ENCODE measurements at regions not wholly inside any gene's neighbourhood (a gene's known extent, or its start where the extent isn't known, plus 50 kb on each side); places are given as distances from the start of the nearest gene placed in this dataset.
"Not testable (repeated sequence)": the region's sequence is repeated elsewhere in the genome, so short reads cannot be mapped to it uniquely, and the experiment has no call there.

DNA sequence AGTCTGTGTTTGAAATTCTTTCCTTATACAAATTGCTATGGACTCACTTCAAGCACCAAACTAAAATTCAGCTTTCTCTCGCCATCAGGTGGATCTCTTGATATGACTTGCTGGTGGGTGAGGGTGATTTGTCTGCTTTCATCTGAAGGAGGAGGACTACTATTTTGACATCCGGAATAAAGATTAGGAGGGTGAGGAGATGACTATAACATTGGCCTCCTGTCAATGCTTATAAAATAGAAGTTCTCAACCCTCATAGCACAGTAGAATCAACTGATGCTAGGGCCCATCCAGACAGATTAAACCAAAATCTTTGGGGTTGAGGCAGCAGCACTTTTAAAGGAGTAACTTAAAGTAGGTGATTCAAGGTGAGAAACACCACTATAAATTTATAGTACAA lies 120.4 kb upstream of the DNAJC10 start:
- no peak overlapping the region for H3K4me3 ChIP-seq (ENCODE audit: low read depth, low read length)
- TF ChIP-seq, protein P1, sequence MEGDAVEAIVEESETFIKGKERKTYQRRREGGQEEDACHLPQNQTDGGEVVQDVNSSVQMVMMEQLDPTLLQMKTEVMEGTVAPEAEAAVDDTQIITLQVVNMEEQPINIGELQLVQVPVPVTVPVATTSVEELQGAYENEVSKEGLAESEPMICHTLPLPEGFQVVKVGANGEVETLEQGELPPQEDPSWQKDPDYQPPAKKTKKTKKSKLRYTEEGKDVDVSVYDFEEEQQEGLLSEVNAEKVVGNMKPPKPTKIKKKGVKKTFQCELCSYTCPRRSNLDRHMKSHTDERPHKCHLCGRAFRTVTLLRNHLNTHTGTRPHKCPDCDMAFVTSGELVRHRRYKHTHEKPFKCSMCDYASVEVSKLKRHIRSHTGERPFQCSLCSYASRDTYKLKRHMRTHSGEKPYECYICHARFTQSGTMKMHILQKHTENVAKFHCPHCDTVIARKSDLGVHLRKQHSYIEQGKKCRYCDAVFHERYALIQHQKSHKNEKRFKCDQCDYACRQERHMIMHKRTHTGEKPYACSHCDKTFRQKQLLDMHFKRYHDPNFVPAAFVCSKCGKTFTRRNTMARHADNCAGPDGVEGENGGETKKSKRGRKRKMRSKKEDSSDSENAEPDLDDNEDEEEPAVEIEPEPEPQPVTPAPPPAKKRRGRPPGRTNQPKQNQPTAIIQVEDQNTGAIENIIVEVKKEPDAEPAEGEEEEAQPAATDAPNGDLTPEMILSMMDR (IDR thresholded peaks at IDR 0.05; ENCODE audit: insufficient read depth, low read length), result no peak
- DNase-seq (ENCODE audit: low read depth), result no peak

DNA sequence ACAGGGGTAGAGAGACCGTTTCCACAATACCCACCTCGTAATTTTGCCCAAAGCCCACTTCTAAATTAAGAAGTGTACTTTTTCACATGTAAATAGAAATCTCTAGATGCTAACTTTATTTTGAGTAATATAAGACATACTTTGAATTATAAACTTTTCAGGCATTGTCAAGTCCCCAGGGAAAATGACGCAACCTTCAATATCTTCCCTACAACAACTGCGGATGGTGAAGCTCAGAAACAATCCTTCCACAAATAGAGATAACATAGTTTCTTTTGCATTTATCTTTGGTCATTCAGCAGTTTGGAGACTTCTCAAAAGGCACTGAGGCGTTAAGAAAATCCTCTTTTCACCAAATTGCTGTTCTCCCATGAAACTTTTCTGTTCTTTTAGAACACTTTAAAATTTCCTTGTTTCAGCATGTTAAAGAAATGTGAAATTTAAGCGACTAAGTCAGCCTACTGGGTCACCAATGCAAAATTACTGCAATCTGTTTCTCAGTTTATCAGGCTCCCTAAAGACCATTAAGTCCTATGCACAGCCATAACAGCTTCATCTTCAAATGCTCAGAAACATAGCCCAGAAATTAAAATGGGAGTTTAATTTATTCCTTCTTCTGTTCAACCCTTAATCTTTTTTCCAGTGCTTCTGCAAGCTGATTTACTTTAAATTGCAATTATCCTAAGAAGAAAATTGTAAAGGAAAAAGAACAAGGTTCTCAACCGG lies 118.3 kb upstream of the DNAJC10 start:
- H3K4me3 ChIP-seq (ENCODE audit: low read depth, low read length), result no peak overlapping the region
- peak; percentile 82 for DNase-seq (ENCODE audit: low read depth)
- TF ChIP-seq, protein P1 (IDR thresholded peaks at IDR 0.05; ENCODE audit: insufficient read depth, low read length), result no peak

DNA sequence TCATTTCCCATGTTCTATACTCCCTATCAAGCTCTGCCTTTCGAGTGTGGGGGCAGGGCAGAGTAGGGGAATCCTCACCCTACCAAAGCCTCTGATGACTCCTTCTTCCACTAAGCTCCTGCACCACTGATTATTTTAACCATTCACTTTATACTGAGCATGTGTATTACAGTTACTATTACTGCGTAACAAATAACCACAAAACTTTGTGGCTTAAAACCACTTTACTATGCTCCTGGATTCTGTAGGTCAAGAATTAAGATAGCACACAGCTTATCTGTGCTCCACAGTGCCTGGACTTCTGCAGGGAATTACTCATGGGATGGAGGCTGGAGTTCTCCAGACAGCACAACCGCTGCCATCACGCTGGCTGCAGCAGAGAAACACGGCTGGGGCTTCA lies 117.4 kb upstream of the DNAJC10 start:
- no peak overlapping the region for H3K4me3 ChIP-seq (ENCODE audit: low read depth, low read length)
- no peak for DNase-seq (ENCODE audit: low read depth)
- TF ChIP-seq, protein P1 (IDR thresholded peaks at IDR 0.05; ENCODE audit: insufficient read depth, low read length), result no peak

DNA sequence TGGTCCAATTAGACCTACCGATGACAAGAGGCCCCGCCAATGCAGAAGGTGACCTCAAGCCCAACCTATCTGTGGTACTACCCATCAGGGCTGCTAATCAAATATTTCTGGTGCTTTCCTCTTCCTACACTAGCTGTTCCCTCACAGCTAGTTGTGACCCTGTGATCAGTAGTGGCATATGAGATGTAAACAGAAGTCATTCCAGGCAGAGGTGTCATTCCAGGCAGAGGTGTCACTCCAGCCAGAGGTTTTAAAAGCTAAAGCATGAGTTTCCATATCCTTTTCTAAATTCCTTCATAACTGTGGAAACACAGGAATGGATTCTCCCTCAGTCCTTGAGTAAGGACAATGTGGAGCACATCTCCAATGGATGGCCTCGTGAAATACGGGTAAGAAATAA lies 110.9 kb upstream of the DNAJC10 start:
- DNase-seq (ENCODE audit: low read depth), result no peak
- H3K4me3 ChIP-seq (ENCODE audit: low read depth, low read length), result no peak overlapping the region
- TF ChIP-seq, protein P1 (IDR thresholded peaks at IDR 0.05; ENCODE audit: insufficient read depth, low read length), result no peak

DNA sequence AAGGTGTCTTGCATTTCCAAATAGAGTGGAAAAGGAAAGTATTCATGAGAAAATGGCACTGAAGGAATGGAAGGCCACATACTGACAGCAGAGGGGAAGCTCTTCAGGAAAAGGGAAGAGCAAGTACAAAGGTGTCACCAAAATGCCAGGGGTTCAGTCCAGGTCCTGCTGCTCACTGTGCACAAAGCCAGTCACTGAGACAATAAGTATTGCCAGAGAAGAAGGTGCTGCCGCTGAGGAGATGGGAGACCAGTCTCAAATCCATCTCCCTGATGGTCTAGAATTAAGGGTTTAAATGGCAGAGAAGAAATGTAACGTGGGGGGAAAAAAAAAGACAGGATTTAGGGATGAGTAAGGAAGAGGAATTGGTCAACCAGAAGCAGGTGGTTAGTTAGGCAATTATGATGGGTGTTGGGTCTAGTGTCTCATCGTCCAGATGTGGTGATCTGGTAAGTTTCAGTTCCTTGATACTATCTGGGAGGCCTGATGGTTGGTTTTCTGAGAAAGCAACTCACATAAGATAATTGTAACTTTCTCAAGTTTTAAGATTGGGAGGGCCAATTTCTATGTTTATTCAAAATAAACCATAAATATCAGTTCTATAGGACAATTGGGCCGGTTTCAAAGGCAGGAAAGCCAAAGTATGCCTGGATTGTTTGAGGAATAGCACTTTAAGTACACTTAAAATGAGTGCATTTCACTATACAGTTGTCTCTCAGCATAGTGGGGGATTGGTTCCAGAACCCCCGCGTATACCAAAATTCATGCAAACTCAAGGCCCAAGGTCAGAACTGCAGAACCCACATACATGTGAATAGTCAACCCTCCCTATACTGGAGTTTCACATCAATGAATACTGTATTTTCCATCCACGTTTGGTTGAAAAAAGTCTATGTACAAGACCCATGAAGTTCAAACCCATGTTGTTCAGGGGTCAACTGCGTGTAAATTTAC lies 109.1 kb upstream of the DNAJC10 start:
- DNase-seq (ENCODE audit: low read depth), result no peak
- TF ChIP-seq, protein P1 (IDR thresholded peaks at IDR 0.05; ENCODE audit: insufficient read depth, low read length), result no peak
- H3K4me3 ChIP-seq (ENCODE audit: low read depth, low read length), result no peak overlapping the region

DNA sequence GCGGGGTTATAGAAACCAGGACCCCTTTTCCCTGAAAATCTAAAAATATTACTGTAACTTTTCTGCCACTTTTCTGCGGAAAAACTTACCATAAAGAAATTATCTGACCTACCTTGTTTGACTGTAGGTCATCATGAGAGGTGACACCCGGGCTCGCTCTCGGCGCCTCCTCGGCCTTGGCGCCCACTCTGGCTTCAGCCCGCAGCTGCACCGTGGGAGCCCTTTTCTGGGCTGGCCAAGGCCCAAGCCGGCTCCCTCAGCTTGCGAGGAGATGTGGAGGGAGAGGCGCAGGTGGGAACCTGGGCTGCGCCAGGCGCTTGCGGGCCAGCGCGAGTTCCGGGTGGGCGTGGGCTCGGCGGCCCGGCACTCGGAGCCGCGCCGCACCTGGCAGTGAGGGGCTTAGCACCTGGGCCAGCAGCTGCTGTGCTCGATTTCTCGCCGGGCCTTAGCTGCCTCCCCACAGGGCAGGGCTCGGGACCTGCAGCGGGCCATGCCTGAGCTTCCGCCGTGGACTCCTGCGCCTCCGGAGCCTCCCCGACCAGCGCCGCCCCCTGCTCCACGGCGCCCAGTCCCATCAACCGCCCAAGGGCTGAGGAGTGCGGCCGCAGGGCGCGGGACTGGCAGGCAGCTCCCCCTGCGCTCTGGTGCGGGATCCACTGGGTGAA lies 107.7 kb upstream of the DNAJC10 start:
- no peak overlapping the region for H3K4me3 ChIP-seq (ENCODE audit: low read depth, low read length)
- DNase-seq (ENCODE audit: low read depth), result no peak
- TF ChIP-seq, protein P1 (IDR thresholded peaks at IDR 0.05; ENCODE audit: insufficient read depth, low read length), result no peak

DNA sequence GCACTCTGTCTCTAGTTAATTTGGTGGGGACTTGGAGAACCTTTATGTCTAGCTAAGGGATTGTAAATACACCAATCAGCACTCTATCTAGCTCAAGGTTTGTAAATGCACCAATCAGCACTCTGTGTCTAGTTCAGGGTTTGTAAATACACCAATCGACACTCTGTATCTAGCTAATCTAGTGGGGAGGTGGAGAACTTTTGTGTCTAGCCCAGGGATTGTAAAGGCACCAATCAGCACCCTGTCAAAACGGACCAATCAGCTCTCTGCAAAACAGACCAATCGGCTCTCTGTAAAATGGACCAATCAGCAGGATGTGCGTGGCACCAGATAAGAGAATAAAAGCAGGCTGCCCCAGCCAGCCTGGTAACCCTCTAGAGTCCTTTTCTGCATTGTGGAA lies 107.1 kb upstream of the DNAJC10 start:
- DNase-seq (ENCODE audit: low read depth); H3K4me3 ChIP-seq (ENCODE audit: low read depth, low read length): not testable (repeated sequence)
